Stimulated activated effector memory CD8-positive, alpha-beta T cell treated with anti-CD3 and anti-CD28 coated beads, Interleukin-12 subunit alpha, Interleukin-12 subunit beta, amount 100 ng/mL, for 72 hours (primary cell): ENCODE measurements at regions not wholly inside any gene's neighbourhood (a gene's known extent, or its start where the extent isn't known, plus 50 kb on each side); places are given as distances from the start of the nearest gene placed in this dataset.

ENCODE experiments used
- ATAC-seq: fragments of 150-1000 bp; cut with Tn5 transposase; 2 replicates; pipeline ENCODE4 v1.10.0; 2021
- DNase-seq, 2 donors: peaks; one replicate each; pipeline ENCODE4 v3.0.0; 2021 to 2022; ENCODE audit warnings: low spot score in 2 of 2
- H3K27ac Mint-ChIP-seq: one replicate; pipeline ENCODE4 v1.8.0; 2022; ENCODE audit warnings: mild to moderate bottlenecking, mixed read lengths
- H3K36me3 Mint-ChIP-seq: one replicate; pipeline ENCODE4 v1.8.0; 2022; ENCODE audit warnings: mild to moderate bottlenecking, mixed read lengths
- H3K4me1 Mint-ChIP-seq: one replicate; pipeline ENCODE4 v1.8.0; 2022; ENCODE audit warnings: mixed read lengths
- H3K4me3 Mint-ChIP-seq: one replicate; pipeline ENCODE4 v1.8.0; 2022; ENCODE audit warnings: mild to moderate bottlenecking, mixed read lengths
- H3K9me3 Mint-ChIP-seq: one replicate; pipeline ENCODE4 v1.8.0; 2022; ENCODE audit warnings: mixed read lengths

DNA sequence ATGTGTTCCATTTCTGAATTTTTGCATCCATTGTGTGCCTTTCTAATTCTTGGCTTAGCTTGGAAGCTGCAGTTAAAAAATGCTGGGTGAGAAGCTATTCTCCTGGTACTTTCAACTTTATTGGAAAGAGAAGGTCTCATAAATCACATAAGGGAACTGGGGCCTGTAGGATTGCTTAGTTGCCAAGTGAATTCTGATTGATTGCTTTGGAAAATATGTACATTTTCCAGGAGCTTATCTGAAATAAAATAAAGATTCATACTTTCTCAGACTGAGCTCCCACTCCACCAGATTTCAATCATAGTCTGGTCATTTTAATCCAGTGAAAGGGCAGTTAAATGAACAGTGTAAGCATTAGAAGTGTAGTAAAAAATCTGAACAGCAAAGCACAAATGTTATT is 50.0 kb upstream of the PRICKLE1 start:
- Mint-ChIP-seq H3K9me3 (peaks cover 4% of the 10 kb centered on the region), H3K27ac (no peak overlapping the region), H3K4me1 (no peaks in the 10 kb centered on the region), H3K36me3 (no peaks in the 10 kb centered on the region), H3K4me3 (no peak overlapping the region)
- DNase-seq, result no peak
- no peak for ATAC-seq
